ENCODE measurements at regions not wholly inside any gene's neighbourhood (a gene's known extent, or its start where the extent isn't known, plus 50 kb on each side); places are given as distances from the start of the nearest gene placed in this dataset.

DNA sequence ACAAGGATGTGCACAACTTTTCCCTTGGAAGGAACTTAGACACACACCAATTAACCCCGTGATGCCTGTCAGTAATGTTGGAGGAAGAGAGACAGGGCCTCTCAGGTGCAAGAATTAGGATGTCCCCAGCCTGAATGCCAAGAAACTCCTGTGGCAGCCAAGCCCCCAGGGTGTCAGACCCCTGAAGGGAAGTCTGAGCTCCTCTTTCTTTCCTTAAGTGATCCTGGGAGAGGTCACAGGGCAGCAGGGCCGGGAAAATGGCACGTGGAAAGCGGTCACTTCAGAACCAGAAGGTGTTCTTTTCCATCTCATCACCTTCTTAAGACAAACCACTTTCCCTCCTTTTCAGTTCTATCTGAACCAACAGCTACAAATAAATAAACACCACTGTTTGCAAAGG is 185.9 kb downstream of the ANAPC1 start:
- no peak overlapping the region for H2BK120ac ChIP-seq (replicated peaks; ENCODE audit: low read depth, low read length)
- H3K27ac ChIP-seq (ENCODE audit: low read depth, low read length) = no peak overlapping the region
- no peak overlapping the region for H2BK12ac ChIP-seq (ENCODE audit: low read depth, low read length)
- H4K5ac ChIP-seq (ENCODE audit: insufficient read length, low read depth, low read length) = no peak overlapping the region
- H3K14ac ChIP-seq (ENCODE audit: insufficient read length) = no peak overlapping the region
- no peak for DNase-seq (ENCODE audit: low read depth in 1 of 2, low spot score in 2 of 2)
- H3K4me1 ChIP-seq (replicated peaks in 1 of 4; ENCODE audit: control insufficient read depth in 3 of 4, insufficient read depth in 4 of 4, low read length in 3 of 4) = peaks cover 3 to 12% (median 4%) of the 10 kb centered on the region in 4 experiments
- no peak overlapping the region for H3K9ac ChIP-seq (replicated peaks in 1 of 4; ENCODE audit: extremely low read depth in 1 of 4, low read depth in 3 of 4, low read length in 3 of 4)
- no peak overlapping the region for H4K8ac ChIP-seq (ENCODE audit: extremely low read depth, insufficient read depth, low read length)
- no peaks in the 10 kb centered on the region for H3K79me2 ChIP-seq (ENCODE audit: control insufficient read depth in 1 of 2, insufficient read depth in 2 of 2, low read length in 2 of 2)
- H3K4ac ChIP-seq (replicated peaks; ENCODE audit: insufficient read length, low read depth, low read length) = no peak overlapping the region
- H3K79me1 ChIP-seq (ENCODE audit: low read depth, low read length) = no peaks in the 10 kb centered on the region; the same call in 1 of the 2 replicates
- H2BK5ac ChIP-seq (ENCODE audit: low read depth, low read length) = no peak overlapping the region
- no peak overlapping the region for H2AFZ ChIP-seq (ENCODE audit: low read length)
- FAIRE-seq = no peak
- no peak overlapping the region for H2BK20ac ChIP-seq (ENCODE audit: low read length)
- no peaks in the 10 kb centered on the region for H3K23me2 ChIP-seq (ENCODE audit: low read depth, low read length)
- no peak overlapping the region for H3K18ac ChIP-seq (ENCODE audit: extremely low read depth, low read length)
- no peaks in the 10 kb centered on the region for H3K27me3 ChIP-seq (replicated peaks in 1 of 4; ENCODE audit: control insufficient read depth in 3 of 4, extremely low read depth in 1 of 4, insufficient read depth in 3 of 4, low read length in 3 of 4)
- no peak overlapping the region for H3K56ac ChIP-seq (replicated peaks; ENCODE audit: insufficient read length, low read depth, low read length)
- no peak overlapping the region for H2BK15ac ChIP-seq (ENCODE audit: low read length)
- no peak overlapping the region for H3K4me2 ChIP-seq (ENCODE audit: insufficient read depth in 1 of 2, low read depth in 2 of 2, low read length in 2 of 2)
- ChIA-PET CTCF (ENCODE audit: partially characterized antibody) (interaction anchor here (1.4 kb wide), 1 partner anchor 19 kb away, joined by 5 read pairs; no protein-coding TSS in a partner anchor), POLR2A (ENCODE audit: partially characterized antibody) (no interaction called here)
- H3K4me3 ChIP-seq (ENCODE audit: extremely low read depth in 1 of 4, insufficient read depth in 2 of 4, low read depth in 3 of 4, low read length in 4 of 4) = no peak overlapping the region
- H3K36me3 ChIP-seq (ENCODE audit: control insufficient read depth in 2 of 4, insufficient read depth in 4 of 4, low read length in 3 of 4) = no peaks in the 10 kb centered on the region
- 81% methylated on average over 4 of the region's 4 CpGs; no CpG with 5 or more reads in 1 of the 2 experiments for WGBS, 2 experiments (ENCODE audit: extremely low coverage in 1 of 2, insufficient coverage in 1 of 2, insufficient read length in 1 of 2, insufficient replicate concordance in 2 of 2, low coverage in 1 of 2, low lambda C conversion rate in 2 of 2, missing lambda C conversion rate in 1 of 2)
- peaks cover 9 to 10% of the 10 kb centered on the region in 2 experiments; a peak in 3 of 4 replicates for H3K9me3 ChIP-seq (ENCODE audit: insufficient read depth in 2 of 2, low read depth in 1 of 2, low read length in 1 of 2)
- no peak overlapping the region for H3K23ac ChIP-seq (ENCODE audit: insufficient read length)
- H4K91ac ChIP-seq (replicated peaks; ENCODE audit: insufficient read length, low read length) = no peak overlapping the region
- H4K20me1 ChIP-seq (replicated peaks in 1 of 2; ENCODE audit: control insufficient read depth in 1 of 2, insufficient read depth in 2 of 2, low read length in 2 of 2) = no peaks in the 10 kb centered on the region
- no peak overlapping the region for H2AK5ac ChIP-seq (ENCODE audit: low read depth, low read length)
- TF ChIP-seq CBX5 (IDR thresholded peaks at IDR 0.05; ENCODE audit: low read depth, low read length) (no peak), RBBP5 (IDR thresholded peaks at IDR 0.05; ENCODE audit: borderline replicate concordance, low read depth, low read length) (no peak), POLR2AphosphoS5 (IDR thresholded peaks at IDR 0.05; ENCODE audit: low read depth, low read length) (no peak), NRF1 (IDR thresholded peaks at IDR 0.05; ENCODE audit: low read depth, low read length) (no peak)

All from H1 (cell line).